ENCODE measurements at regions not wholly inside any gene's neighbourhood (a gene's known extent, or its start where the extent isn't known, plus 50 kb on each side); places are given as distances from the start of the nearest gene placed in this dataset.

- no peak for TF ChIP-seq CTCF (IDR thresholded peaks at IDR 0.05; ENCODE audit: unreplicated experiment)
- Mint-ChIP-seq H3K4me1 (no peaks in the 10 kb centered on the region), H3K9me3 (peaks cover 4% of the 10 kb centered on the region), H3K36me3 (no peaks in the 10 kb centered on the region), H3K27me3 (ENCODE audit: low read depth) (no peaks in the 10 kb centered on the region), H3K4me3 (no peak overlapping the region), H3K27ac (no peak overlapping the region)
- no peak for DNase-seq (ENCODE audit: low spot score in 2 of 2, unreplicated experiment in 2 of 2)
Observed at GRCh38 chr9:18124760-18125159, 349.2 kb upstream of the ADAMTSL1 start.

GRCh38 chr9:18126831-18127498, 347.0 kb upstream of the ADAMTSL1 start:
- no peak for DNase-seq (ENCODE audit: low spot score in 2 of 2, unreplicated experiment in 2 of 2)
- Mint-ChIP-seq H3K4me1 (no peaks in the 10 kb centered on the region), H3K4me3 (no peak overlapping the region), H3K9me3 (peaks cover 9% of the 10 kb centered on the region), H3K36me3 (no peaks in the 10 kb centered on the region), H3K27ac (no peak overlapping the region), H3K27me3 (ENCODE audit: low read depth) (no peaks in the 10 kb centered on the region)
- TF ChIP-seq CTCF (IDR thresholded peaks at IDR 0.05; ENCODE audit: unreplicated experiment): no peak

- TF ChIP-seq CTCF (IDR thresholded peaks at IDR 0.05; ENCODE audit: unreplicated experiment): no peak
- Mint-ChIP-seq H3K4me1 (no peaks in the 10 kb centered on the region), H3K27me3 (ENCODE audit: low read depth) (no peaks in the 10 kb centered on the region), H3K9me3 (peaks cover 14% of the 10 kb centered on the region), H3K36me3 (no peaks in the 10 kb centered on the region), H3K4me3 (no peak overlapping the region), H3K27ac (no peak overlapping the region)
- DNase-seq (ENCODE audit: low spot score in 2 of 2, unreplicated experiment in 2 of 2): no peak
Observed at GRCh38 chr9:18127499-18127875, 346.5 kb upstream of the ADAMTSL1 start.

- Mint-ChIP-seq H3K27ac (no peak overlapping the region), H3K4me3 (no peak overlapping the region), H3K4me1 (no peaks in the 10 kb centered on the region), H3K36me3 (no peaks in the 10 kb centered on the region), H3K9me3 (peaks cover 12% of the 10 kb centered on the region), H3K27me3 (ENCODE audit: low read depth) (no peaks in the 10 kb centered on the region)
- TF ChIP-seq CTCF (IDR thresholded peaks at IDR 0.05; ENCODE audit: unreplicated experiment): no peak
- no peak for DNase-seq (ENCODE audit: low spot score in 2 of 2, unreplicated experiment in 2 of 2)
Observed at GRCh38 chr9:18129809-18130334, 344.1 kb upstream of the ADAMTSL1 start.

- TF ChIP-seq CTCF (IDR thresholded peaks at IDR 0.05; ENCODE audit: unreplicated experiment): no peak
- Mint-ChIP-seq H3K4me3 (no peak overlapping the region), H3K27ac (no peak overlapping the region), H3K36me3 (no peaks in the 10 kb centered on the region), H3K4me1 (peaks cover 6% of the 10 kb centered on the region), H3K9me3 (peaks cover 12% of the 10 kb centered on the region), H3K27me3 (ENCODE audit: low read depth) (peaks cover 16% of the 10 kb centered on the region)
- no peak for DNase-seq (ENCODE audit: low spot score in 2 of 2, unreplicated experiment in 2 of 2)
Observed at GRCh38 chr9:18136354-18136994, 337.5 kb upstream of the ADAMTSL1 start.

Measured in mesothelial cell of epicardium (in vitro differentiated cells).